Left hindlimb (tissue), 1 donor: ENCODE measurements at regions not wholly inside any gene's neighbourhood (a gene's known extent, or its start where the extent isn't known, plus 50 kb on each side); places are given as distances from the start of the nearest gene placed in this dataset.
"Not testable (repeated sequence)": the region's sequence is repeated elsewhere in the genome, so short reads cannot be mapped to it uniquely, and the experiment has no call there.

Experiments
- DNase-seq: peaks from one replicate; pipeline ENCODE4 v3.0.0-alpha.2; 2018

- DNase-seq: no peak
These were observed 136.8 kb upstream of the CES5A start for GRCh38 chr16:56011808-56012481.

- DNase-seq: no peak
These were observed 130.8 kb upstream of the CES5A start for GRCh38 chr16:56005958-56006357.

GRCh38 chr16:55999683-56000082 is 124.5 kb upstream of the CES5A start:
- no peak for DNase-seq

GRCh38 chr16:55993088-55993487 is 117.9 kb upstream of the CES5A start:
- DNase-seq: no peak

GRCh38 chr16:55992551-55992950 is 117.4 kb upstream of the CES5A start:
- no peak for DNase-seq

DNA sequence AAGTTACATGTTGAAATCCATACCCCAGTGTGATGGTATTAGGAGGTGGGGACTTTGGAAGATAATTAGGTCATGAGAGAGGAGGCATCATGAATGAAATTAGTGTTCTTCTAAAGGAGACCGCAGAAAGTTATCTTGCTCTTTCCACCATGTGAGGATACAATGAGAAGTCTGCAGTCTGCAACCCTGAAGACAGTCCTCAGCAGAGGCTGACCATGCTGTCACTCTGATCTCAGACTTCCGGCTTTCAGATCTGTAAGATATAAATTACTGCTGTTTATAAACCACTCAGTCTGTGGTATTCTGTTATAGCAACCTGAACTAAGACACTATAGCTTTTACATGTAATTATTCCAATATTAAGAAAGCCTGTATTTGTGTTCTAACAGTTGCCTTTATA is 116.7 kb upstream of the CES5A start:
- no peak for DNase-seq

GRCh38 chr16:55989569-55989907 is 114.4 kb upstream of the CES5A start:
- no peak for DNase-seq

- DNase-seq: not testable (repeated sequence)
These were observed 113.8 kb upstream of the CES5A start for GRCh38 chr16:55988850-55989568.

DNA sequence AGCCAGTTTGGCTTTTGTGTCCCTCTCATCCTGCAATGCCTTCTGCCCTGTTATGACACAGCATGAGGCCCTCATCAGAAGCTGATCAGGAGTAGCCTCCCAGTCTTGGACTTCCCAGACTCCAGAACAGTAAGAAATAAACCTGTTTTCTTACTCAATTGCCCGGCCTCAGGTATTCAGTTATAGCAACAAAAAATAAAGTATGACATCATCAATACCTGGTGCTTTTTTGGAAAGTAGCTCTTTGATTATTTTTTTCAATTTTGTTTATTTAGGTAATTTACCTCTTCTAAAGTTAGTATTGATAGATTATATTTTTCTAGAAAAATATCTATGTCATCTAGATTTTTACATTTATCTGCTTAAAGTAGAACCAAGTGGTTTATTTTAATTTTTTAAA is 112.8 kb upstream of the CES5A start:
- DNase-seq: no peak

DNA sequence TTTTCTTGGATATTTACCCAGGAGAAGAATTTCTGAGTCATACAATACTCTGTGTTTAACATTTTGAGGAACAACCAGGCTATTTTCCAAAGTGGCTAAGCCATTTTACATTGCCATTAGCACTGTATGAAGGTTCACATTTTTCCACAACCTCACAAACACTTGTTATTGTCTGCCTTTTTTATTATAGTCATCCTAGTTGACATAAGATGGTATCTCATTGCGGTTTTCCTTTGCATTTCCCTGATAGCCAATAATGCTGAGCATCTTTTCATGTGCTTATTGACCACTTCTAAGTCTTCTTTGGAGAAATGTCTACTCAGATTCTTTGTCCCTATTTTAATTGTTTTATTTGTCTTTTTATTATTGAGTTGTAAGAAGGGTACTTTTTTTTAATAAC is 107.4 kb upstream of the CES5A start:
- DNase-seq: no peak

GRCh38 chr16:55981557-55981956 is 106.4 kb upstream of the CES5A start:
- no peak for DNase-seq

DNA sequence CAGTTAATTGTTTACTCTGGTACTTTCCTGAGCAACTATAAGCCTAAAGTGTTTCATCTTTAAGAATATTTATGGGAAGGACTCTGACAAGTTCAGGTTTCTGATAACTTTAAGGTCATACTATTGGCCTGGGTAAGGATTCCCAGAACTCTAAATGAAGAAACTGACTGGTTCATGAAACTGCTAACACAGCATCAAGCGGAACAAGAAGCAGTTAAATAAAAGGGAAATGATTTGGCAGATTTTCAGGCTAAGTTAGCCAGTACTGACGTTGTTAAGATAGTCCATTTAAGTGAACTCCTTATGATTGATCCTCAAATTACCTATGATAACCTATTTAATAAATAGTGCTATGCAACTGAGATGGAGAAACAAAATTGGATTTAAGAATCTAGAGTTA is 101.6 kb upstream of the CES5A start:
- DNase-seq: no peak

- no peak for DNase-seq
These were observed 96.3 kb upstream of the CES5A start for GRCh38 chr16:55971447-55971846.

DNA sequence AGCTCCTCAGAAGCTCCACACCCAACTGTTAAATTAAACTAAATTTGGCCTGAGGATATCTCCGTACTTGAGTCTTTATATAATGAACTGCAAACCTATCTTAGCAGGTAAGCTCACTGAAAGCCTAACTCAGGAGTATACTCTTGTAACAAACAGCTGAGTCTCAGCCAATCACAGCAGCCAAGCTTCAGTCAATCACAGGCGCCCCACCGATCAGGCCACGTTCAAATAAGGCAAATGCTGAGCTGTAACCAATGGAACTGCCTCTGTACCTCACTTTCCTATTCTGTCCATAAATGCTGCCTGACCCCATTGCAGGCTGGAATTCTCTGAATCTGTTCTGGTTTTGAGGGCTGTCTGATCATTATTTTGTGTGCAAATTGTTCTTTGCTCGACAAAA is 93.0 kb upstream of the CES5A start:
- no peak for DNase-seq

DNA sequence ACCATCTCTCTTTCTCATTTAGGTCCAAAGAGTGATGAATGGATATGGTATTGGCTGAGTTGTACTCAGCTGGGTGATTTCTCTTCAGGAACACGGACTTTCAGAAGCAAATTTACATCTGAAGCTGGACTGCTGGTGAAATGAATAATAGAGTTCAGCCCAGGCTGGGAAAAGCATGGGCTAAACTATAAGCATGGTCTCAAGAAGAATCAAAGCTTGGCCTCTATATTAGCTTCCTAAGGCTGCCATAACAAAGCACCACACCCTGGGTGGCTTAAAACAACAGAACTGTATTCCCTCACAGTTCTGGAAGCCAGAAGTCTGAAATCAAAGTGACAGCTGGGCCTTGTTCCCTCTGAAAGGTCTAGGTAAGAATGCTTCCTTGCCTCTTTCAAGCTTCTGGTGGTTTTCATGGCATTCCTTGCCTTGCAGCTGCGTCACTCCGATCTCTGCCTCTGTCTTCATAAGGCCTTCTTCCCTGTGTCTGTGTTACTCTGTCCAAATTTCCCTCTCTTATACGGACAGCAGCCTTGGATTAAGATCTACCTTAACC is 89.8 kb upstream of the CES5A start:
- no peak for DNase-seq

DNA sequence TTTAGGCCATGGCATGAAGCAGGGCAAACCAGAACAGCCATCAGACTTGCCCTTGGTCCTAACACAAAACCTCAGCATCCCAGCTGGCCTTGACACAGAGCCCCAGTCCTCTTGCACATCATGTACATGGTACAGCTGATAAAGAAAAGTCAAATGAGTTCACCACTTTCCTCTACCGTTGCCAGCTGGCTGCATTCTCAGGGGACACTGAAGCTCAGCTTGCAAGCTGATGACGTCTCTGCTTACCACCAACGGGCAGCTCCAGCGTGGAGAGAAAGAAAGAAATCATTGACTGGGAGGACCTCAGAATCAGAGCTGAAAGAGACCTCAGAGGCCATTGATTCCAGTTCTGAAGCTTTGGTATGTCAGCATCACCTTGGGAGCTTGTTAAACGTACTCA is 80.7 kb upstream of the CES5A start:
- DNase-seq: no peak

- no peak for DNase-seq
These were observed 80.3 kb upstream of the CES5A start for GRCh38 chr16:55955424-55955823.

DNA sequence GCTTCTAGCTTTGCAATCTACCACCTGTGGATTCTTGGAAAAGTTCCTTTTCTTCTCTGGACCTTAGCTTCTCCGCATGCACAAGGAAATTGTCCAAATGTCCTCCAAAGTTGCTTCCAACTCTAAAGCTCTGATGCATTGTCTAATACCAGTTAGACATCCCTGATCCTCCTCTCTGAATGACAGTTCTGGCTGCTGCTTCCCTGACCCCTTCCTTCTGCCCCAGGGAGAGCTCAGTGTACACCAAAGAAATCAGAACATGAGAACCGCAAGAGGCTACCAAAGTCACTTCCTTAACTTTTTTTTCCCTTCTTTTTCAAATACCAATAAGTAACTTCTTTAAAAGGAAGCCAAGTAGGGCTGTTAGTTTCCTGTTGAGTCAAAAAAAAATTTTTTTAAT is 79.7 kb upstream of the CES5A start:
- DNase-seq: no peak

DNA sequence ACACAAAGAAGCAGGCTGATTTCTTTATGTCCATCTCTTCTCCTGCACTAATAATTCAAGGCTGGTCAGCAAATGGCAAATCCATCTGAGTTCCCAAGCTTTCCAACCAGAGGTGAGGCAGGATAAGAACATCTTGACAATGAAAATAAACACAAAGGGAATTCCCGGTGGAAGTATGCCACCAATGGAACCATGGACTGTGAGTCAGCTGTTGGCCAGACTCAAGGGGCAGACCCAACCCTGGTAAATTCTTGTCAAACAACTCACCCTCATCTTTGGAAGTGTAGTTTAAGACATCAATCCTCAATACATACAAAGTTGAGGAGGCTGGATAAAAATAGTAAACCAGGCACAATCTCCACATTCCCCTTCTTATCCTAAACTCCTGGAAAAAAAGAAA is 74.3 kb upstream of the CES5A start:
- DNase-seq: no peak

DNA sequence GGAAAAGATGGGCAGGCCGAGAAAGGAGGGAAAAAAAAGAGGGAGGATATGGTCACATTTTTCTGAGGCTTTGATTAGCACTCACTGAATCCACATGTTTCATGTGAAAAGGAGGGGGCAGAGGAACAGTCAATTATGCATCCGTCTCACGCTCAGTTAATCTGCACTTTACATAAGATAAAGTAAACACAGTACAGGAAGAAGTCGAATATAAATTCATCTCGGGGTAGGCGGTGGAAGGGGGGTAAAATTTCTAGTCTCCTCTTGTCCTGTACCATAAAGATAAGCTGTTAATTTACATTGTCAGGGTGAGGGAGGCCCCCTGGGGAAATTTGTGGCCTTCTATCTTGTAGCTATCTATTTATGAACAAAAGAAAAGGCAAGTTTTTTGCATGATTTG is 73.1 kb upstream of the CES5A start:
- DNase-seq: no peak

DNA sequence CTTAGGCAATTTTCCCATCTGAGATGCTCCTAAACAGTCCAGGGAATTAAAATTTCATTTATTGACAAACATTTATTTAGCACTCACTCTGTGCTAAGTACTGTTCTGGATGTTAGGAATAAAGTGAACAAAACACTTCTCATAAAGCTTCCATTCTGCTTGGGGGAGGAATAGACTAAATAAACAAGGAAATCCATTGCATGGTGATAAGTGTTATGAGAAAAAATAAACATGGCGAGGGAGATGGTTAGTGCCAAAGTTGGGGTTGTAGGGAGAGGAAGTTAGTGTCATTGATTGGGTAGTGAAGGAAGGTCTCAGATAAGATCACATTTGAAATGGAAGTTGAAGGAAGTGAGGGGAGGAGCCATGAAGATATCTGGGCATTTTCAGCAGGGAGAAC is 72.2 kb upstream of the CES5A start:
- no peak for DNase-seq

DNA sequence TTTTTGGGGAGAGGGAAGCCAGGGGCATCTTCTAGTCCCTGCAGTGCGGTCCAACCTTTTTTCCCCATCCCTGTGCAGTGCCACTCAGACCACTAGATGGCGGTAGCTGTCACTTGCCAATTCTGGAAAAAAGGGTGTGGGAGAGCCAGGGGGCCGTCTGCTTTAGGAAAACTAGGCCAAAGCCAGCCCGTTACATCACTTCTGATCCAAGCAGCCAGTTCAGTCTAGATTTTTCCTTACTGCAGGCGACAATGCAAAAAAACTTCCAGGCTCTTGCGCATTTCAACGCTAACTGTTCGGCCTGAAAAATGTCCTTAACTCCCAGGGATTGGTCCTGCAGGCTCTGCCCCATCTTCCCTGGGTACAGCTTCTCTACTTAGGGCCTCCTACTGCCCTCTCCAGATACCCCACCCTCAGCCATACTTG is 69.2 kb upstream of the CES5A start:
- DNase-seq: peak; percentile 83

- no peak for DNase-seq
These were observed 68.1 kb upstream of the CES5A start for GRCh38 chr16:55943267-55943666.

GRCh38 chr16:55942821-55943220 is 67.6 kb upstream of the CES5A start:
- no peak for DNase-seq

DNA sequence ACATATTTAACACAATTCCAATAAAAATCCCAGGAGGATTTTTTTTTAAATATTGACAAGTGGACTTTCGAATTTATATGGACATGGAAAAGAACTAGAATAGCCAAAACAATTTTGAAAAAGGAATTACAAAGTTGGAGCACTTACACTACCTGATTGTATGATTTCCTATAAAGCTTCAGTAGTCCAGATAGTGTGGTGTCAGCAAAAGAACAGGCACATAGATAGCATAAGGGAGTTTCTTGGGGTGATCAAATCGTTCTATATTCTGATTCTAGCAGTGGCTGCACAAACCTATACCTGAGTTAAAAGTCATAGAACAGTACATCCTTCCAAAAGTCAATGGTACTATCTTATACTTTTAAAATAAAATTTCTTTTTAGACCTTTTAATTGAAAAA is 66.4 kb upstream of the CES5A start:
- no peak for DNase-seq
